NCI-H128 (cell line): ENCODE measurements at regions not wholly inside any gene's neighbourhood (a gene's known extent, or its start where the extent isn't known, plus 50 kb on each side); places are given as distances from the start of the nearest gene placed in this dataset.

Source experiments
- DNase-seq: peaks from one replicate; lab custom pipeline; 2025; ENCODE audit not compliant: unreplicated experiment; lab: John Stamatoyannopoulos, UW

DNA sequence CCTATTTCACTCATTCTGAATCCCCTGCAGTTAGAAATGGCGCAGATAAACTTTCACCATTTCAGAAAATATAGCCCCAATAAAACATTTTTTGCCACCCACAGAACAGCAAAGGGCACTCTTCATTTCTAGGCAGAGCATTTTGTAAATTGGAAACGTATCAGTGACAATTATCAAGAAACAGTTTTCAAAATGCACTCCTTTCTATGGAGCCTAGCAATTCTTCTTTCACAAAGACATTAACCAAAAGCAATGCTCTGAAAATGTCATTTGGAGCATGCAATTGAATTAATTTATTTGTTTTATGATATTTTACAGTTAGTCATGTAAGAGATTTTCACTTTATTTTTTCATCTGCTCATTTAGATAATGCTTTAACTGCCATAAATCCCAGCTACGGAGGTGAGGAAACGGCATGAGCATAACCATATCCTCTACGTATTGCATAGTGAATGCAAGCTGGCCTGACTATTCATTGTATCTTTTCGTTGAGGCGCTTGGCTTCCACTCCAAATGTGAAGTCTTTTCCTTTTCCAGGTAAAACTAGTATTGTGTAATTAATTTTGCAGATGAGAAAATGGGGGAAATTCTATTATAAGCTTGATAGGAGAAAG, 813.4 kb downstream of the C6orf118 start:
- no peak for DNase-seq

DNA sequence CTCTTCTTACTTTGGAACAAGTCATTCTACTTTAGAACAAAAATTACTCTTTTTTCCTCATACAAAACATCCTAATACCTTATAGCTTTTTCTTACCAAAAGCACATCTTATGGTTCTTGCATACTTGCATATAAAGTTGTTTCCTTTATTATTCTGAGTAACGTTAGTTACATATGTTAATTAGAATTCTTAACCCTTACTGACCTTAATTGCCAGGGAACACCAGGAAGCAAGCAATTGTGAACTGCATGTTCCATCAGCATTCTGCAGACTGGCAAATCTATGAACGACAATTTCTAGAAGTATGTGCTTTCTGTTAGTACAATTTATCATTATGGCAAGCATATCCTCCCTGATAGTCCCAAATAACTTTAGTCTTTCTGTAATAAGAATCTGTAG, 831.0 kb downstream of the C6orf118 start:
- DNase-seq, result no peak

DNA sequence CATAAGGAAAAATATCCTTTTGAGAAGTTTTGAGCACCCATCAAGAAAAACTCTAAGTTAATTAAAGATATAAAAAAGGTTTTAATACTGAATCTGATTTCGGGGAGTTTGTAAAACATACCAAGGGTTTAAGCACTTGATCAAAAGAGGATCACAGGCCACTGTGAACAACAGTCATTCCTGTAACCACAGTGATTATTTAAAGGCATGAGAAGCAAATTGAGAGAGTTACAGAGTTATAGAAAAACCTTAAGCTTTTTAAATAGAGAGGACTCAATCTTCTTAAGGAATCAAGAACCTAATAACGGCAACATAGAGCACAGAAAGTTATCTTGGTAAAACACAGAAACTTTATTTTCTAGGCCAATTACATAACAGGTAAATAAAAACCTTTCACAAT, 831.6 kb downstream of the C6orf118 start:
- no peak for DNase-seq

DNA sequence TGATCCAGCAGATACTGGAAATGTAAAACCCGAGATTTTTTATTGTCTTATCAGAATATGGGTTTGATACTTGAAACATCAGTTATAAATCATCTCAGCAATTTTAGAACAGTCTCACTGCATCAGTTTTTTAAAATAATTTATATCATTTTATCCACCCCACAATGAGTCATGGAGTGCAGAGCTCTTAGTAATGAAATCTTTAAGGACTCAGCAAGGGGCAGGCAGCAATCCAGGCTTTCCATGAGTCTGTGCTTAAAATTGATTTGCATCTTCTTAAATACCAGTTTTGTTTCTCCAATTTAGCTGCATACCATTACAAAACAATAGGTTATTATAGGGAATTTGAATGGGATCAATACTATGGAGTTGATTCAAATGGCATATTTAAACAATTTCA, 832.3 kb downstream of the C6orf118 start:
- DNase-seq, result no peak

DNA sequence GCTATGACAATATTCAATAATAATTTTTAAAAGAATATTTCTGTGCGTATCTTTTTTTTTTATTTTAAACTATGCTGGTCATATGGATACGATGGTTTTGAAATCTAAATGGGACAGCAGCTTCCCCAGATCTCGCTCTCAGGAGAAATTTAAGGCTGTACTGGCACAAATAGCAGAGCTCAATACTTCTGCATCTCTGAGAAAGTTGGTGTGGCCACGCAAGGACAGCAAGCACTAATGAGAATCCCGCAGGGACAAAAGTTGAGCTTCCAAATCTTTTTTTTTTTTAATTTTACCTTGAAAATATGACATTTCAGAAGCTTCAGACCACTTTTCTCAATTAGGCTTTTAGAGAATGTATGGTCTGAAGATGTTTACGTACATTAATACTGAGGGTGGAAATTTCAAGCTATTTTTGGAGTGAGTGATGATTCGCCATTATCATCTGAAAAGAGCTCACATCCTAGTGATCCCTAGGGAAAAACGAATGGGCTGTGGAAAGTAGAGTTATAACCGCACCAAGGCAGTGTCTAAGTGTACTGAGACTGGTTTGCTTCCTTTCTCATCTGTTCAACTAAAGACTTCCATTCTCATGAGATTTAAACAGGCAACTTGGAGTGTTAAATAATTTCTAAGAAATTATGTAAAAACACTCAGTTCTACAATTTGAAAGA, 840.0 kb downstream of the C6orf118 start:
- no peak for DNase-seq

DNA sequence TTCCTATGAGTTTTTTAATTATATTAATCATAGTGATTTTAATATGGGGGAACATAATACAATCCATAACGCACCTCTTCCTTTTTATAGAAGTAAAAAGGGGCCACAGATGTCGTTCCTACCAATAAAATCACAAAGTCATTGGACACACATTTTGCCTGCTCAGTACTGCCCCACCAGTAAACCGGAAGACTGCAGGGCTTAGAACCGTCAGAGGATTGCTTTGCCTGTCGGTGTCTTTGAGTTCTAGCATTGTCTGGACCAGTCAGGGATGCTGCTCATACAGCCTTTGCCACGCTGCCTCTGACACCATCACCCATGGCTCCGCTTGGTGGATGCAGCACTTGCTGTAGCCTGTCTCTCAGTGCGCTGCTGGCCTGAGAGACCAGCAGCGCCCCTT, 853.6 kb downstream of the C6orf118 start:
- no peak for DNase-seq

DNA sequence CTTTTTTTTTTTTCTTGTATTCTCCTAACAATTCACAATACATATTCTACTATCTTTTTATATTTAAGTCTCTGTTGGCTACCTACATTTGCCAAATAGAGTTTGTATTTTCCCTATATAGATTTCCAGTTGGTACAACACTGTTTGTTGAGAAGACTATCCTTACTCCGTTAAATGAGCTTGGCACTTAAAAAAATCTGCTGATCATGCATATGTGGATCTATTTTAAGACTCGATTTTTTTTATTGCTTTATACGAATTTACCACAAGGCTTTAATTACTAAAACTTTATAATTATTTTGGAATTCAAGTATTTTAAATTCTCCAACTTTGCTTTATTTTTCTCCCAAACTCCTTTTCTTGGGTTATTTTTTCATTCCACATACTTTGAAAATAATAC, 855.6 kb downstream of the C6orf118 start:
- DNase-seq, result no peak

DNA sequence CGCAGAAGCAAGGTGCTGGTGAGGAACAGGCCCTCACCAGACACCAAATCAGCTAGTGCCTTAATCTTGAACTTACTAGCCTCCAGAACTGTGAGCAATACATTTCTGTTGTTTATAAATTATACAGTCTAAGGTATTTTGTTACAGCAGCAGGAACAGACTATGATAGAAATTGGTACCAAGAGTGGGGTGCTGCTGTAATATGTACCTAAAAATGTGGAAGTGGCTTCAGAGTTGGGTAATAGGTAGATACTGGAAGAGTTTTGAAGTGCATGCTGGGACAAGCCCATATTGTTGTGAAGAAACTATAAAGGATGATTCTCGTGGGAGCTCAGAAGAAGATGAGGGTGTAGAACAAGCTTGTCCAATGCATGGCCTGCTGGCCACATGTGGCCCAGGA, 866.8 kb downstream of the C6orf118 start:
- DNase-seq, result no peak

DNA sequence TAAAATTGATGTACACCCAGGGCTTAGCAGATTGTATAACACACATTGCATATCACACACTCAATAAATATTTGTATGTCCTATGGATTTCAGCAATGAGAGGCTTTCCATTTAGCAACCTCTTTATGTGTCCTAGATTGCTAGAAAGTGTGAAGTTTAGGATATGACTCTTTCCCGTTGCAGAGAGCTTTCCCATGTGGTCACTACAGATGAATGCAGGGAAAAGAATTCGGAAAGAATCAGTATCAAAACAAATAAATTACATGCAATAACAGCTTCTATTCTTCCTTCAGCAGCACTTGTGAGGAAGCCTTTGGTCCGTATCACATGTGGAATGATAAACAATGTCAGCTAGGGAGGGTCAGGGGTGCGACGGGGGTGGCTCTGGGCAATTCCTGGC, 870.1 kb downstream of the C6orf118 start:
- DNase-seq, result no peak

DNA sequence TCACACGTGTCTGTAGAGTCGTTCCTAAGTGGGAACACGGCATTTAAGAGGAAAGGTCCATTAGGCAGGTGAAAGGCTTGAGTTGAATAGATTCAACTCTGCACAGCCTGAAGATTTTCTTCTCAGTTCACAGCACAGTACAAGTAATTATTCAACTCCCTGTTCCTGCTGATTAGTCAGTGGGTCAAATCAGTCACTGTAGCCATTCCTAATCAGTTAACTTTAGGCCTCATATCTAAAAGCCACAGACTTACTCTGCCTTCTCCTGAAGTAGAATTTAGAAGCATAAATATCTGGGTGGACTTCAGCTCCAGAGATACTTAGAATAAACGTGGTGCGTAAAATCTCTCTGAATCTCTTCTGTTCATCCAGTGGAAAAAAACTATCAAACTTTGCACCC, 872.4 kb downstream of the C6orf118 start:
- DNase-seq, result no peak

DNA sequence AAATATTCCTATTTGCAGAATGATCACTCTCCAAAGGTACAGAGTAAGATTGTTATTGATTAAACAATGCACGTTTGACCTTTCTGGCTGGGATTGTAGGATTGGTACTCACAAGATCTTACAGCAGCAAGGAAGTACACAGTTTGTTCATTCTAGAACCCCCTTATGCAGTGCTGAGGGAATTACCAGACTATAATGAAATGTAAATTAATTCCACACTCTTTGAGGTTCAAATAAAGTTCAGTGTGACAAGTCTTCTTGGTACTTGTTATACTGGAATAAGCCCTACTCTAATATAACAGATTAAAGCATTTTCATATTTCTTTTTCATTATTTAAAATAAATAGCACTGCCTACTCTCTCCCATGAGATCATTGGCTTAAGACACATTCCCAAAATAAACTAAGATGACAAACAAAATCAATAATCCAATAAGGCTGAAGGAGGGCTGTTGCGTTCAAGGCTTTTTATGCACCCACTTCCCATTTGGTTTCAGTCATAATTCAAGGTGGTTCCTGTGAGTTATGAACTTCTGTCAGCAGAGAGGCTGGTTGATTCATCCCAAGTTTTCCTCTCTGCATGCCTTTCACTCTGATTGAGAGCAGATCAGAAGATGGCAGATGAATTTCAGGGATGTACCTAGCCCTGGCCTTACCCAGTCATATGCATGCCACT, 881.5 kb downstream of the C6orf118 start:
- DNase-seq, result no peak

DNA sequence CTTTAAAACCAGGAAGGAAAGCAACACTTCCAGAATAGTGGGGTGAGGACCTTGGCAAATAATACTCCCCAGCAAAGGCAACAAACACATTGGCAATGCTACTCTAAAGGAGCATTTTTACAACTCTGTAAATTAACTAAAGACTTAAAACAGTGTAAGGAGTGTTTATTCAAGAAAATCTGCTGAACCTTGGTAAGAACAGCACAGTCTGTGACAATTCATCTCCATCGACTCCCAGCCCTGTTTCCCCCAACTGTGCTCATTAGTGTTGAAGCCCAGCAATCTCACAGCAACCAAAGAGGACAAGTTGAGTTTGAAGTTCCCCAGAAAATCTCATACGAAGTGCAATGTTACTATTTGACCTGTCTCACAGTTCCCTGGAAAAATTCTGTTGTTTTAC, 884.9 kb downstream of the C6orf118 start:
- no peak for DNase-seq

DNA sequence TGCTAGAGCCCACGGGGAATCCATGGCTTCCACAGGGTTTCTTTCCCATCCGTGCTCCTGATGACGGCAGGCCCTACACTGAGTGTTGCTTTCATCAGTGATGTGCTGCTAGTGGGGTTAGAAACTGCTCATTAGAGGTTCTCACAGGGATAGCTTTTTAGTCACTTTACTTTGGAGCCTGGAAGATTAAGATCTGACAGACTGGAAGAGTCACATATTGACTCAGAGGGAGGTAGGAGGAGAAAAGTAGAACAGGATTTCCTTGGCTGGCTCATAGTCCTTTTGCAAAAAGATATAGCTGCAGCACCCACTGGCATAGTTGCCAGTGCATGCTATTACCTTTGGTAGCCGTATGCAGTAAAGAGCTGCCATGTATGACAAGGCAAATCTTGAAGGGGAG, 890.3 kb downstream of the C6orf118 start:
- DNase-seq, result no peak

DNA sequence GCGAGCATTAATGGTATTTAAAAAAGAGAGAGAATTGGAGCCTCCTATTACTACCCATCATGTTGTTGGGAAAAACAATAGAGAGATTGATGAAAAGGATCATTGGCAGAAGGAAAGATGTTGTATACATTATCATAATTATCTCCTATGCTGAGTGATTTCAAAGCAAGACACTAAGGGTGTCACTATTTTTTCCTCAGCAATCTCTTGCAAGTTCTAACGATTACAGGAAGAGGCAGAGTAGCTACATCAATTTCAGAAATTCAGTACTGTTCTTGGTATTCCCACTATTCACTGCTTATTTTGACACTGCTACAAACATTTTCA, 891.2 kb downstream of the C6orf118 start:
- DNase-seq, result no peak

DNA sequence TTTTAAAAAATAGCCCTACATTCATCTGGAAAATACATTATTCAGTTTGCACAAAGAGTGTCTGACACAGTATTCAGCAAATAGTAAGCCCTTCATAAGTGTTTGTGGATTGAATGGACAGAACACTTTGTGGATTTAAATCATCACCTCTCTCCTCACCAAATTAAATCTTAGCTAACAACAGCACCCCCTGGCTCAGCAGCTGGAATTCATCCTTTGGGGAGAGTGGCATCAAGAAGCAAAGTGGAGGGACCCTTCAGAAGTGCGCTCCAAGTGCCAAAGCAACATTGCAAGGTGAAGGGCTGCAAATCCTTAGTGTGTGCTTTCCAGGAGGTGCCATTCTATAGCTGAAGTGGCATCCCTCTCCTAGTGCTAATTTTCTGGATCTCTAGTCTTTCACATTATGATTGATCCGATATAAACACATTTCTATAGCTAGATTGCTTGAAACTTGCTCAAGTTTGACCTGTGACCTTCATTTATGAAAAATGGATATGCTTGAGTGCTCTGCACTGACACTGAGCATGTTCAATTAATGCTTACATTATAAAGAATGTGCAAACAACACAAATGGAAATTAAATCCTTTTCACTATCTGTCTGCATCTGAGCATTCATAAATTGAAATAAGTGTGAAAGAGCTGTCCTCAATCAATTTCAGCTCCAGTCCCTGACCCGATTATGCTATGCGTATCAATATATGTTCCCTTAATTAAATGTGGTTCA, 891.7 kb downstream of the C6orf118 start:
- DNase-seq, result no peak

DNA sequence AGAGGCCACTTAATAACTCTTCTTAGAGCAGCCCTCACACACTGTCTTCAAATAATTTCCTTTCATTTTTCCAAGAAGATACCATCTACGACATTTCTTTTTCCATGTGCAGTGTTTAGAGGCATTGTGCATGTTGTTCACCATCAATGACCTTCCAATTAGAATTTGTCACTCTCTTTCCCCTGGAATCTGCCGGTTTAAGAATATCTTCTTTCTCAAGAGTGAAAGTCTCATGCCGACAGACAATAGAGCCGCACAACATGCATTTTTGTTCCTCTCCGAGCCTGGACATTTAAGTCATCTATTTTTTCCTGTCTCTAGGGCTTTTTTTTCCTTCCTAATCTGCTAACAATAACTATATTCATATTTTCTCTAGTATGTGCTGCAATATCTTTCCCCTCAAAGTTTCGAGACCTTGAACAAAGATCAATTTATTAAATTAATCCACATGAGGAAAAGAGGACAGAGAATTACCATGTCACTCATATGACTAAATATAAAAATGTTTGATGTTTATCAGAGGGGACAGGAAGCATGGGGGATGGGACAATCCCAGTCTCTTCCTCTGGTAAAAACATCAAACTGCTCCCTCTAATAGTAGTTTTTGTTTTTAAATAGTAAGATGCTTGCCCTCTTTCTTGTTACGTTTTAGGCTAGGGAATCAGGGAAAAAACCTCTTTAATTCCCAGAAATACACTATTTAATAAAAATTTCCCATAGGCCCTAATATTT, 893.4 kb downstream of the C6orf118 start:
- no peak for DNase-seq

DNA sequence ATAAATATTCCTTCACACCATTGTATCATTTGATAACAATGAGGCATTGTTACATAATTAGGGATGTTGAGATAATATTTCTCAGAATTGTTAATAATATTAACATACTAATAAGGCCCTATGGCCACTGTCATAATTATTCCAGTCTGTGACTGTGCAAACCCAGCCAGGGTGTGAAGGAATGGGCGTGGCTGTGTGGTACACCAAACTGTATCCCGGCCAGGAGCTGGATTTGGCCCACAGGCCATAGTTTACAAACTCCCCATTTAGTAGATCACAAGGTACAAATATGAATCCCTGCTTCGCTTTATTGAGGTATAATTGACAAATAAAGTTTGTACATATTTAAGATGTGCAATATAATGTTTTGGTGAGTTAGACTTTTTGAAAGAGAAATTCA, 894.7 kb downstream of the C6orf118 start:
- no peak for DNase-seq

DNA sequence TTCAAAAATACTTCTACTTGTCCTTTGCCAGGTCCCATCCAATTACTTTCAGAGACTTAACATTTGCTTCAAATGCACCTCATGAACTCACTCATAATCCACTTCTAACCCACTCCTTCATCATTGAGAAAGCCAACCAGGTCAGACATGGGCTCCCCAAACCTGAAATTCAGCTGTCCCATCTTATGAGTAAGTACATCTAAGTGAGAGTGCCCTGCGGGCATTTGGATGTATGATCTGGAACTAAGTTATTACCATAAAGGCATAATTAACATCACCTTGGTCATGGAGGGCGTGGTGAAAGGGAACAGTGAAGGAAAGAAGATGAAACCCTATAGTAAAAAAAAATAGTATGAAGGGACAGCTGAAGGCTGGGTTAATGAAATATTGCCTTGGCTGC, 896.8 kb downstream of the C6orf118 start:
- DNase-seq, result no peak

DNA sequence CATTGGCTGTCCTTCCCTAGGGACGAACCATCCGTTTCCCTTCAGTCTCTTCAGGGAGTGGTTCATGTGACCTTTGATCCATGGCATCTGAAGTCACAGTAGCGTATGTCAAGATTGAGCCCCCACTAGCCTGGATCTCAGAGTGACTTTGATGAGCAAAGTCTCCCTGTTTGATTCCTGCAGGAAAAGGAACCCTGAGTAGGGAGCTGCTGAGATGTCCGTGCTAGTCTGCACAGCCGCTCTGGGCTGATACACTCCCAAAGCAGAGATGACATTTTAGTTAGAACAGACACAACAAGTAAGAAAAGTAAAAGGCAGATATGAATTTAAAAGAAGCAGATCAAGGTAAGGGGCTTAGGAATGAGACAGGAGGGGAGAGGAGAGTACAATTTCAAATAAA, 899.4 kb downstream of the C6orf118 start:
- DNase-seq, result no peak

DNA sequence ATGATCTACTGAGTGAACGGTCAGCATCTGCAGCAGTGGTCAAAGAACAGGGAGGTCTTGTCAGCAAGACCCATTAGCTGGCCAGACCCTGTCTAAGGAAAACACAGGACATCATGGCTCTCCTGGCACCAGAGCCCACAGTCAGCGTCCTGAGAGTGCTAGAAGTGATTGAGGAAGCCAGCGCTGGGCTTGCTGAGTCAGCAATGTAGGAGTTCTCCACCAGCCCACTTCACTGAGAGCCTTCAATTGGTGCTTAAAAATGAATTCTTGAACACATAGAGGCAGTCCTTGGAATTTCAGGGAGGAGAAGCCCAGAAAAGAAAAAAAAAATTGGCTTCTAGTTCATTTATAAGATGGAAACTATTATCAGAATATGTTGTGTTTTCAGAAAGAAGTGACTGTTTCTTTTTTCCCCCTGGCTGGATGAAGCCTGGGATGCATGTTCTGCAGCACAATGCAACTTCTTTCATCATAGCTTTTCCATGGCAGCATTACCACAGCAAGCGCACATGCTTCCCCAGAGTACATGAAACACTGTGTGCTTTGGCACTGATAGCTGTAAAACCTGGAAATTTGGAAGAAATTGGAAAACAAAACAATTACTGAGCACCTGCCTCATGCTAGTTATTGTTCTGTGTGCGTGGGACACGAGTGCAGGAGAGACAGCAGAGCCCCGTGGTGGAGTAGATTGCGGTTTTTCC, 899.9 kb downstream of the C6orf118 start:
- DNase-seq, result no peak

DNA sequence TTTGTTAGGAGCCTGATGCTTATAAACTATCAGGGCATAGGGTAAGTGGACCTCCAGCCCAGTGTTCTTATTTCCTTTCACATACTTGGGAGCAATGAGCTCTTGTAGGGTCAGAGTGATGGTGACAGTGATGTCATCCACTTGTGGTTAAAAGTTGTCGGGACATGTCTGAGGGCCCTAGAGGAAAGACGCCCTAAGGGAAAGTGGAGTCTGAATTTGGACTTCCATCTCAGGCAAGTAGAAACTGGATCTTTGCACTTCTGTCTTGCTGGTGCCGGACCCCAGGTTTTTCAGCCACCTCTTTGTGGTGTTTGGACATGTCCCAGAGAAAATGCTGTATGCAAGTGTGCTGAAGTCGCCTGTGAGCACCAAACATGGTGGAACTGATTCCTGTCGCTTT, 900.5 kb downstream of the C6orf118 start:
- DNase-seq, result no peak
